HG02610 (cell line): ENCODE measurements at regions not wholly inside any gene's neighbourhood (a gene's known extent, or its start where the extent isn't known, plus 50 kb on each side); places are given as distances from the start of the nearest gene placed in this dataset.
A peak's percentile ranks its signal among the peaks of the same experiment; 100 is the strongest.
"Not testable (repeated sequence)": the region's sequence is repeated elsewhere in the genome, so short reads cannot be mapped to it uniquely, and the experiment has no call there.

Experiments
- ATAC-seq: cut with Tn5 transposase; IDR thresholded peaks from one replicate; pipeline ENCODE4 v1.9.1; 2021; ENCODE audit warnings: mild to moderate bottlenecking, moderate library complexity; ENCODE audit not compliant: unreplicated experiment

GRCh38 chr10:114872519-114873087, 51.0 kb downstream of the FHIP2A start:
- no peak for ATAC-seq

DNA sequence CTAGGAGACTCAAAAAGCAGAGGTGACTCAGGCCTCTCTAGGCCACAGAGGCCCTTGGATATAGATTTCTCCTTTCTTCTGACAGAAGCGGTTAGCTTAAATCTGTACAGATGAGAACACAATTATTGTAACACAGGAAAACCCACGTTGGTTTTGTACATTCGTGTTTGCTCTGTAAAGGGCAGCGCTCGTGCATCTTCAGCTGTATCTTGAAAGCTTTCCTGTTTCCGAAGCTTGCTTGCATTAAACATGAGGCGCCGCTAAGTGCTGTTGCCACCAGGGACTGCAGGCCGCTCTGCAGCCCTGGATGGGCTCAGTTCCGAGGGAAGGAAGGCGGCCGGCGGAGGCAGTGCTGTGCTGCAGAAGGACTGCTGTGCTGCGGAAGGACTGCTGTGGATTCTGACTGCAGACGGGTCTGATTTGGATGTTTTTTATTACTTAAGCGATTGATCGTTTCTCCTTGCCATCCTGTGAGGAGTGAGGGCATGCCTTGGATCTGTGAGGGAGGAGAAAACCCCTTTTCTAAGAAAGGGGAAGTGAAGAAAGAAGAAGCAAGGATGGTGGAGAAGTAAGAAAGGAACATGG, 53.3 kb downstream of the FHIP2A start:
- ATAC-seq = peak; percentile 56

- not testable (repeated sequence) for ATAC-seq
Observed at GRCh38 chr10:114875590-114876081, 54.1 kb downstream of the FHIP2A start.

GRCh38 chr10:114876169-114876568, 54.6 kb downstream of the FHIP2A start:
- no peak for ATAC-seq

DNA sequence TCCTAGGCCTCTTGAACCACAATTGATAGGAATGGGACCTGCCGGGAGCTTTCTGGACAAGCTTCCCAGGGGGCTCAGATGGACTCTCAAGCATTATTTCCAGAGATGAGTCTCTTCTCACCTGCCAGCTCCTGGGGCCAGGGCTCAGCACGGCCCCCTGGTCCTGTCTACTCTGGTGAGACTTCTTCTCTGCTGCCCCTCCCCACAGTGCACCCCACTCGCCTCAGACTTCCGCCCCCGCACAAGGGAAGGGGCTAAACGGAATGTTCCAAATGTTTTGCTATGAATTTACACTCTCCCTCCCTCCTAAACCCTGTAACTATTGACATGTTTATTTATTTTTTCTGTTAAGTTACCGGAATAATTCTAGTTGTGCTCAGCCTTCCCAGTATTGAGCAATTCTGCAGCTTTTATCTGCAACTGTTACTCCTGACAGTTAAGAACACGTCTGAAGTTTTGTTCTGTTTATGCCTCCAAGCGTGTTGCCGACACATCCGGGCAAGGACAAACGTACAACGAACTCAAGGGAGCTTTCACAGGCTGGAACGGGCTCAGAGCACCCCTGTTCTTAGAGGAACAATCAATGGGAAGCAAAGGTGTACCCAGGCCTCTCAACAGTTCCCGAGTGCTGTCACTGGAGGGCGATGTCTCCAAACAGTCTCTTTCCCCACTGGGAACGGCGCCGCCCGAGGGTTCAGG, 55.2 kb downstream of the FHIP2A start:
- ATAC-seq = peak; percentile 79

DNA sequence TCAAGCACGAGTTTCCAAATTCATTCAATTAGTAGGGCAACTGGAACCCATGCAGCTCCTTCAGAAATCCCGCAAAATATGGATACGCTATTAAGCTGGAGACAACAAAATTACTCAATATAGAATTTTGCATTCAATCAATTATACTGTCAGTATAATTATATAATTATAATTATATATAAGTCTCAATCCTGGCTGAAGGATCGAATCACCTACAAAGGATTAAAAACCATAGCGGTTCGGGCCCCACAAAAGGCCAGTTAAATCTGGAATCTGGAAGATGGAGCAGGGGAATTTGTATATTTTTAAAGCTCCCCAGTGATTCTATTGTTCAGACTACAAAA, 55.7 kb downstream of the FHIP2A start:
- no peak for ATAC-seq

DNA sequence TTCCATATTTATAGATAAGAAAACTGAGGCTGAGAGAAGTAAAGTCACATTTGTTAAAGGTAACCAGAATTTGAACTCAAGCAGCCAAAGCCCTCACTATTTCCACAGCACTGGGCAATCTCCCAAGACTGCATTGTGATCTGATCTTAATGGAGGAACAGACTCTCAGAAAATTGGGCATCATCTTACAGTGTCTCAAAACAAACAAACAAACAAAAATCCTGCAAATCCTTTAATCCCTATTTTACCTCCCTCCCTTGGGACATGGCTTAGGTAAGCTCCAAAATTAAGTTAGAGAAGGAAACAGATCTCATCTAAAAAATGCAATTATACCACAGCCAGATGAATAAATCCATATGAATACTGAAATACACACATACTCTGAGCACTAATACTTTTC, 57.5 kb downstream of the FHIP2A start:
- ATAC-seq = no peak

DNA sequence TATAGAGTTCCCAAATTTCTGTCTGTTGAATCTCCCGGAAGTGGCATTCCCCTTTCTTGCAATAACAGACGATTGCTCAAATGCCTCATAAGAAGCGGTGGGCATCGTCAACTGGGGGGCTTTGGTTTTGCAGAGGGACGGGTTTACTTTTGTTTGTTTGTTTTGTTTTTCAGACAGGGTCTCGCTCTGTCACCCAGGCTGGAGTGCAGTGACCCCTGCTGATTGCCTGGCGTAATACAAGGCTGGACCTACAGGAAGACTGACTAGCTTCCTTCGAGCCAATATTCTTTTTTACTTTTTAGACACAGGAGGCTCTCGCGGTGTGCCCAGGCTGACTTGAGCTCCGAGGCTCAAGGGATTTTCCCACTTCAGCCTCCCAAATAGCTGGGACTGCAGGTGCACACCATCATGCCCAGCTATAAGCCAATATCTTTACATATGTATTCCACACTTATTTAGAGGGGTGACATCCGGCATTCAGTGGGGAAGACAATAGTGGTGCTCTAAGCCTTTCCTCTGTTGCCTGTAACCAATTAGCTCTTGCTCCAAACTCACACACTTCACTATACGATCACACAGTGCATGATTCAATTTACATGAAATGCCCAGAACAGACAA, 58.1 kb downstream of the FHIP2A start:
- peak; percentile 66 for ATAC-seq

- no peak for ATAC-seq
Observed at GRCh38 chr10:114881417-114881816, 56.6 kb upstream of the TRUB1 start.

GRCh38 chr10:114881901-114882300, 56.1 kb upstream of the TRUB1 start:
- no peak for ATAC-seq

DNA sequence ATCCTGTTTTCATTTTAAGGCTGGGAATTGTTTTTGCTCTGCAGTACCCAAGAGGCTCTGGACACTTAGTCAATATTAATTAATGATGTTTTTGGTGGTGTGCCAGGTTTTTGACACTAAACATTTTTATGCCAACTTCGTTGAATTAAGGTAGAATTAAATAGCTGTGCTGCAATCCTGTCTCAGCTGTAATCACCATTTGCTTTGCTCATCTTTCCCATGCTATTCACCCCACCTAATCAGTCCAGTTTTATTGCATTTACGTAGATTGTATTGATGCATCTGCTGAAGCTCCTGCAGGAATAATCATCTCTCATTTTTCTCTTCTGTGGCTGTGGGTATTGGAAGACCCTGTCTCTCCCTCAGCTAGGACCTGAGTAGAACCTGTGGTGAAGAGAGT, 52.6 kb upstream of the TRUB1 start:
- ATAC-seq = no peak
